ENCODE measurements at regions not wholly inside any gene's neighbourhood (a gene's known extent, or its start where the extent isn't known, plus 50 kb on each side); places are given as distances from the start of the nearest gene placed in this dataset.

- H3K9ac ChIP-seq (ENCODE audit: low read length in 3 of 3), result no peak overlapping the region
- H3K9me3 ChIP-seq (ENCODE audit: control insufficient read depth in 2 of 3, insufficient read depth in 1 of 3, low read length in 3 of 3), result no peaks in the 10 kb centered on the region
- FAIRE-seq (no peak), DNase-seq (no peak)
- intact Hi-C loops (cut with DNase I), result no loop called here
- no peaks in the 10 kb centered on the region for H3K36me3 ChIP-seq (ENCODE audit: control insufficient read depth in 2 of 3, insufficient read depth in 3 of 3, low read length in 3 of 3)
- H3K4me3 ChIP-seq (ENCODE audit: low read length in 3 of 3), result no peak overlapping the region
- H3K27me3 ChIP-seq (ENCODE audit: control insufficient read depth, insufficient read depth, low read length), result no peaks in the 10 kb centered on the region
- H3K4me1 ChIP-seq (ENCODE audit: control insufficient read depth in 2 of 3, insufficient read depth in 2 of 3, low read depth in 1 of 3, low read length in 3 of 3), result peaks cover 0 to 3% (median 0%) of the 10 kb centered on the region in 3 donors
- TF ChIP-seq, protein P1, sequence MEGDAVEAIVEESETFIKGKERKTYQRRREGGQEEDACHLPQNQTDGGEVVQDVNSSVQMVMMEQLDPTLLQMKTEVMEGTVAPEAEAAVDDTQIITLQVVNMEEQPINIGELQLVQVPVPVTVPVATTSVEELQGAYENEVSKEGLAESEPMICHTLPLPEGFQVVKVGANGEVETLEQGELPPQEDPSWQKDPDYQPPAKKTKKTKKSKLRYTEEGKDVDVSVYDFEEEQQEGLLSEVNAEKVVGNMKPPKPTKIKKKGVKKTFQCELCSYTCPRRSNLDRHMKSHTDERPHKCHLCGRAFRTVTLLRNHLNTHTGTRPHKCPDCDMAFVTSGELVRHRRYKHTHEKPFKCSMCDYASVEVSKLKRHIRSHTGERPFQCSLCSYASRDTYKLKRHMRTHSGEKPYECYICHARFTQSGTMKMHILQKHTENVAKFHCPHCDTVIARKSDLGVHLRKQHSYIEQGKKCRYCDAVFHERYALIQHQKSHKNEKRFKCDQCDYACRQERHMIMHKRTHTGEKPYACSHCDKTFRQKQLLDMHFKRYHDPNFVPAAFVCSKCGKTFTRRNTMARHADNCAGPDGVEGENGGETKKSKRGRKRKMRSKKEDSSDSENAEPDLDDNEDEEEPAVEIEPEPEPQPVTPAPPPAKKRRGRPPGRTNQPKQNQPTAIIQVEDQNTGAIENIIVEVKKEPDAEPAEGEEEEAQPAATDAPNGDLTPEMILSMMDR (IDR thresholded peaks at IDR 0.05; ENCODE audit: borderline replicate concordance, extremely low read depth, insufficient read depth), result no peak
- H3K27ac ChIP-seq (ENCODE audit: low read depth in 2 of 2, low read length in 2 of 2), result no peak overlapping the region
Observed at GRCh38 chr13:44843403-44843802, 145.9 kb downstream of the NUFIP1 start.

GRCh38 chr13:44842158-44842557 is 147.1 kb downstream of the NUFIP1 start:
- H3K27me3 ChIP-seq (ENCODE audit: control insufficient read depth, insufficient read depth, low read length), result no peaks in the 10 kb centered on the region
- intact Hi-C loops (cut with DNase I), result no loop called here
- H3K27ac ChIP-seq (ENCODE audit: low read depth in 2 of 2, low read length in 2 of 2), result no peak overlapping the region
- H3K4me1 ChIP-seq (ENCODE audit: control insufficient read depth in 2 of 3, insufficient read depth in 2 of 3, low read depth in 1 of 3, low read length in 3 of 3), result no peaks in the 10 kb centered on the region
- FAIRE-seq, result no peak
- DNase-seq, result no peak
- no peak overlapping the region for H3K9ac ChIP-seq (ENCODE audit: low read length in 3 of 3)
- no peak overlapping the region for H3K4me3 ChIP-seq (ENCODE audit: low read length in 3 of 3)
- no peaks in the 10 kb centered on the region for H3K36me3 ChIP-seq (ENCODE audit: control insufficient read depth in 2 of 3, insufficient read depth in 3 of 3, low read length in 3 of 3)
- H3K9me3 ChIP-seq (ENCODE audit: control insufficient read depth in 2 of 3, insufficient read depth in 1 of 3, low read length in 3 of 3), result no peaks in the 10 kb centered on the region
- TF ChIP-seq, protein P1 (IDR thresholded peaks at IDR 0.05; ENCODE audit: borderline replicate concordance, extremely low read depth, insufficient read depth), result no peak

GRCh38 chr13:44840131-44840530 is 149.1 kb downstream of the NUFIP1 start:
- Histone ChIP-seq H3K9me3 (ENCODE audit: control insufficient read depth in 2 of 3, insufficient read depth in 1 of 3, low read length in 3 of 3) (no peaks in the 10 kb centered on the region), H3K9ac (ENCODE audit: low read length in 3 of 3) (no peak overlapping the region), H3K27me3 (ENCODE audit: control insufficient read depth, insufficient read depth, low read length) (no peaks in the 10 kb centered on the region), H3K36me3 (ENCODE audit: control insufficient read depth in 2 of 3, insufficient read depth in 3 of 3, low read length in 3 of 3) (no peaks in the 10 kb centered on the region), H3K27ac (ENCODE audit: low read depth in 2 of 2, low read length in 2 of 2) (no peak overlapping the region), H3K4me1 (ENCODE audit: control insufficient read depth in 2 of 3, insufficient read depth in 2 of 3, low read depth in 1 of 3, low read length in 3 of 3) (no peaks in the 10 kb centered on the region), H3K4me3 (ENCODE audit: low read length in 3 of 3) (no peak overlapping the region)
- no peak for DNase-seq
- FAIRE-seq, result no peak
- TF ChIP-seq, protein P1 (IDR thresholded peaks at IDR 0.05; ENCODE audit: borderline replicate concordance, extremely low read depth, insufficient read depth), result no peak
- intact Hi-C loops (cut with DNase I), result no loop called here

GRCh38 chr13:44837250-44837649 is 152.0 kb downstream of the NUFIP1 start:
- no peaks in the 10 kb centered on the region for H3K4me1 ChIP-seq (ENCODE audit: control insufficient read depth in 2 of 3, insufficient read depth in 2 of 3, low read depth in 1 of 3, low read length in 3 of 3)
- DNase-seq (no peak), FAIRE-seq (no peak)
- H3K9ac ChIP-seq (ENCODE audit: low read length in 3 of 3), result no peak overlapping the region
- H3K27ac ChIP-seq (ENCODE audit: low read depth in 2 of 2, low read length in 2 of 2), result no peak overlapping the region
- intact Hi-C loops (cut with DNase I), result no loop called here
- H3K27me3 ChIP-seq (ENCODE audit: control insufficient read depth, insufficient read depth, low read length), result no peaks in the 10 kb centered on the region
- TF ChIP-seq, protein P1 (IDR thresholded peaks at IDR 0.05; ENCODE audit: borderline replicate concordance, extremely low read depth, insufficient read depth), result no peak
- no peaks in the 10 kb centered on the region for H3K9me3 ChIP-seq (ENCODE audit: control insufficient read depth in 2 of 3, insufficient read depth in 1 of 3, low read length in 3 of 3)
- H3K4me3 ChIP-seq (ENCODE audit: low read length in 3 of 3), result no peak overlapping the region
- no peaks in the 10 kb centered on the region for H3K36me3 ChIP-seq (ENCODE audit: control insufficient read depth in 2 of 3, insufficient read depth in 3 of 3, low read length in 3 of 3)

Data from kidney (tissue), 13 donors.